IMR-90 (cell line): ENCODE measurements at regions not wholly inside any gene's neighbourhood (a gene's known extent, or its start where the extent isn't known, plus 50 kb on each side); places are given as distances from the start of the nearest gene placed in this dataset.

Experiments
- ATAC-seq: fragments of 200-7000 bp; cut with Tn5 transposase; 2 replicates; pipeline ENCODE4 v1.9.1; 2020; ENCODE audit warnings: low read depth, mild to moderate bottlenecking, moderate library complexity
- BruUV-seq: library from RNA; stranded (reverse); fragments of 400-500 nt; replicated peaks from 2 replicates; lab custom pipeline; 2021; lab: Mats Ljungman, UMichigan
- CTCF ChIA-PET: fragments of 300-600 bp; formaldehyde crosslinking; extraction: SDS; loops from one replicate; lab custom pipeline; 2021; ENCODE audit warnings: antibody characterized with exemption; lab: Yijun Ruan, JAX
- POLR2A ChIA-PET: fragments of 300-600 bp; sonication (Branson Sonifier 250); formaldehyde crosslinking; loops from one replicate; lab custom pipeline; 2022; ENCODE audit warnings: antibody characterized with exemption; ENCODE audit not compliant: unreplicated experiment; lab: Charles Lee
- DNase-seq: peaks from one replicate; pipeline ENCODE4 v3.0.0; 2013
- H2AFZ ChIP-seq: replicated peaks from 2 replicates; pipeline ENCODE3; 2013; ENCODE audit warnings: low read length, mild to moderate bottlenecking; ENCODE audit not compliant: poor library complexity
- H2AK5ac ChIP-seq: 2 replicates; pipeline ENCODE4 v1.6.1; 2013; ENCODE audit warnings: low read depth, low read length, inconsistent platforms
- H2AK9ac ChIP-seq: replicated peaks from 2 replicates; pipeline ENCODE3; 2013; ENCODE audit warnings: mild to moderate bottlenecking, low read depth, low read length, moderate library complexity; ENCODE audit not compliant: poor library complexity
- H2BK120ac ChIP-seq: 2 replicates; pipeline ENCODE4 v1.6.1; 2013; ENCODE audit warnings: low read depth, low read length, inconsistent platforms
- H2BK15ac ChIP-seq: 3 replicates; pipeline ENCODE4 v1.6.1; 2013; ENCODE audit warnings: low read depth, low read length, inconsistent platforms
- H2BK20ac ChIP-seq: 2 replicates; pipeline ENCODE4 v1.6.1; 2013; ENCODE audit warnings: low read depth, mild to moderate bottlenecking, inconsistent platforms, low read length, moderate library complexity
- H2BK5ac ChIP-seq: 2 replicates; pipeline ENCODE4 v1.6.1; 2013; ENCODE audit warnings: mild to moderate bottlenecking, low read depth, low read length, inconsistent platforms; ENCODE audit not compliant: poor library complexity, severe bottlenecking
- H3K14ac ChIP-seq: replicated peaks from 2 replicates; pipeline ENCODE4 v1.6.1; 2013; ENCODE audit warnings: low read depth, low read length, inconsistent platforms
- H3K18ac ChIP-seq: 2 replicates; pipeline ENCODE4 v1.6.1; 2013; ENCODE audit warnings: low read depth, low read length, control low read depth
- H3K23ac ChIP-seq: 2 replicates; pipeline ENCODE4 v1.6.1; 2013; ENCODE audit warnings: low read depth, low read length, inconsistent platforms
- H3K27ac ChIP-seq: 2 replicates; pipeline ENCODE4 v1.5.1; 2013; ENCODE audit warnings: mild to moderate bottlenecking, control low read depth, low read length; ENCODE audit not compliant: insufficient read depth
- H3K27me3 ChIP-seq: 2 replicates; pipeline ENCODE4 v1.6.1; 2013; ENCODE audit warnings: low read length; ENCODE audit not compliant: control insufficient read depth, insufficient read depth
- H3K36me3 ChIP-seq: 2 replicates; pipeline ENCODE4 v1.6.1; 2013; ENCODE audit warnings: low read length, mixed read lengths; ENCODE audit not compliant: control insufficient read depth, insufficient read depth
- H3K4ac ChIP-seq: 2 replicates; pipeline ENCODE4 v1.6.1; 2013; ENCODE audit warnings: low read depth, low read length, inconsistent platforms
- H3K4me1 ChIP-seq: 2 replicates; pipeline ENCODE4 v1.6.1; 2013; ENCODE audit warnings: low read length, mixed read lengths; ENCODE audit not compliant: control insufficient read depth, insufficient read depth
- H3K4me2 ChIP-seq: 2 replicates; pipeline ENCODE4 v1.6.1; 2013; ENCODE audit warnings: low read depth, mild to moderate bottlenecking, control low read depth, low read length, moderate library complexity
- H3K4me3 ChIP-seq: 2 replicates; pipeline ENCODE4 v1.5.1; 2013; ENCODE audit warnings: low read depth, mild to moderate bottlenecking, control low read depth, low read length, moderate library complexity; ENCODE audit not compliant: insufficient read depth
- H3K56ac ChIP-seq: 2 replicates; pipeline ENCODE4 v1.6.1; 2013; ENCODE audit warnings: low read length, inconsistent platforms; ENCODE audit not compliant: insufficient read depth; ENCODE audit errors: extremely low read depth
- H3K79me1 ChIP-seq, 2 experiments: 2 replicates each; pipeline ENCODE4 v1.6.1; 2013; ENCODE audit warnings: low read length in 2 of 2, inconsistent platforms in 1 of 2, low read depth in 1 of 2
- H3K9ac ChIP-seq: 2 replicates; pipeline ENCODE4 v1.6.1; 2013; ENCODE audit warnings: low read depth, low read length, control low read depth
- H3K9me1 ChIP-seq: 2 replicates; pipeline ENCODE4 v1.6.1; 2013; ENCODE audit warnings: low read length, inconsistent platforms; ENCODE audit not compliant: insufficient read depth
- H3K9me3 ChIP-seq: 2 replicates; pipeline ENCODE4 v1.6.1; 2013; ENCODE audit warnings: low read length; ENCODE audit not compliant: control insufficient read depth, insufficient read depth
- H4K20me1 ChIP-seq: 2 replicates; pipeline ENCODE4 v1.6.1; 2013; ENCODE audit warnings: low read length, inconsistent platforms; ENCODE audit not compliant: insufficient read depth
- H4K5ac ChIP-seq: 2 replicates; pipeline ENCODE4 v1.6.1; 2013; ENCODE audit warnings: mild to moderate bottlenecking, low read depth, low read length, control low read depth
- H4K8ac ChIP-seq, 2 experiments: 2 replicates each; pipeline ENCODE4 v1.6.1; 2013; ENCODE audit warnings: low read depth in 2 of 2, low read length in 2 of 2, control low read depth in 1 of 2, inconsistent platforms in 1 of 2
- H4K91ac ChIP-seq: 2 replicates; pipeline ENCODE4 v1.6.1; 2013; ENCODE audit warnings: low read depth, low read length, inconsistent platforms; ENCODE audit not compliant: insufficient read depth
- CEBPB ChIP-seq: IDR thresholded peaks from 2 replicates; pipeline ENCODE4 v1.6.1; 2012; ENCODE audit warnings: low read depth, low read length, improper control_type of control experiment
- CHD1 ChIP-seq: IDR thresholded peaks from 2 replicates; pipeline ENCODE4 v1.6.1; 2012; ENCODE audit warnings: low read depth, low read length, improper control_type of control experiment
- CTCF ChIP-seq: conservative IDR thresholded peaks from 2 replicates; pipeline ENCODE4 v1.5.1; 2012; ENCODE audit warnings: mild to moderate bottlenecking, low read depth, low read length, improper control_type of control experiment
- ELK1 ChIP-seq: fragments of 150-350 bp; IDR thresholded peaks from 2 replicates; pipeline ENCODE4 v1.6.1; 2016; ENCODE audit warnings: low read depth, mild to moderate bottlenecking, low read length, moderate library complexity, borderline replicate concordance
- FOS ChIP-seq: fragments of 150-350 bp; IDR thresholded peaks from 2 replicates; pipeline ENCODE4 v1.6.1; 2016; ENCODE audit warnings: low read depth, low read length
- MAFK ChIP-seq: IDR thresholded peaks from 2 replicates; pipeline ENCODE4 v1.6.1; 2012; ENCODE audit warnings: low read depth, low read length, improper control_type of control experiment
- MAZ ChIP-seq: IDR thresholded peaks from 2 replicates; pipeline ENCODE4 v1.6.1; 2012; ENCODE audit warnings: low read depth, mild to moderate bottlenecking, low read length, improper control_type of control experiment, moderate library complexity, borderline replicate concordance
- MXI1 ChIP-seq: IDR thresholded peaks from 2 replicates; pipeline ENCODE4 v1.6.1; 2012; ENCODE audit warnings: low read depth, mild to moderate bottlenecking, low read length, moderate library complexity, borderline replicate concordance
- NFE2L2 ChIP-seq: fragments of 150-350 bp; IDR thresholded peaks from 2 replicates; pipeline ENCODE4 v1.6.1; 2016; ENCODE audit warnings: low read depth, mild to moderate bottlenecking, low read length
- POLR2A ChIP-seq: IDR thresholded peaks from 2 replicates; pipeline ENCODE4 v1.6.1; 2012; ENCODE audit warnings: mild to moderate bottlenecking, low read depth, low read length
- RAD21 ChIP-seq: IDR thresholded peaks from 2 replicates; pipeline ENCODE4 v1.6.1; 2012; ENCODE audit warnings: low read length, improper control_type of control experiment
- RCOR1 ChIP-seq: IDR thresholded peaks from 2 replicates; pipeline ENCODE4 v1.6.1; 2012; ENCODE audit warnings: mild to moderate bottlenecking, low read length, improper control_type of control experiment; ENCODE audit not compliant: insufficient replicate concordance
- RFX5 ChIP-seq: IDR thresholded peaks from 2 replicates; pipeline ENCODE4 v1.8.0; 2012; ENCODE audit warnings: low read depth, mild to moderate bottlenecking, low read length, moderate library complexity
- SMC3 ChIP-seq: fragments of 150-350 bp; IDR thresholded peaks from 2 replicates; pipeline ENCODE4 v1.6.1; 2016; ENCODE audit warnings: low read depth, mild to moderate bottlenecking, antibody characterized with exemption, low read length, moderate library complexity
- USF2 ChIP-seq: fragments of 150-350 bp; IDR thresholded peaks from 2 replicates; pipeline ENCODE4 v1.6.1; 2017; ENCODE audit warnings: mild to moderate bottlenecking, antibody characterized with exemption, low read length, low read depth
- WGBS, 2 experiments: methylation state at CpG; one replicate each; pipeline versions ENCODE4 v1.1.5 to v1.1.7; 2013; ENCODE audit warnings: missing lambda C conversion rate in 2 of 2; ENCODE audit not compliant: insufficient read length in 1 of 2; ENCODE audit errors: extremely low coverage in 2 of 2; 5-methylcytosine and 5-hydroxymethylcytosine counted together
- dilution Hi-C: fragments of 300-500 bp; cut with HindIII; formaldehyde crosslinking; loops from one replicate; pipeline ENCODE4 v1.14.3; 2018; ENCODE audit warnings: low sequenced_read_pairs; ENCODE audit not compliant: unreplicated experiment
- in situ Hi-C: fragments of 300-500 bp; cut with MboI; formaldehyde crosslinking; loops from 3 replicates; pipeline ENCODE4 v1.14.3; 2019; ENCODE audit warnings: low sequenced_read_pairs, inconsistent platforms, mixed read lengths
- intact Hi-C: fragments of 100-400 bp; cut with micrococcal nuclease; formaldehyde crosslinking; loops from 2 replicates; pipeline ENCODE4 v1.10.0; 2022

- intact Hi-C loops = no loop called here
- WGBS, 2 experiments = 93% methylated on average over 3 of the region's 8 CpGs; no CpG with 5 or more reads in 1 of the 2 experiments
- ATAC-seq = no peak
- no peak overlapping the region for H2BK120ac ChIP-seq
- no peak overlapping the region for H2AK9ac ChIP-seq
- H3K18ac ChIP-seq = no peak overlapping the region
- POLR2A ChIA-PET = no interaction called here
- no peak overlapping the region for H3K56ac ChIP-seq
- no peak overlapping the region for H3K4me2 ChIP-seq
- H3K4me1 ChIP-seq = no peaks in the 10 kb centered on the region
- H3K4ac ChIP-seq = no peak overlapping the region
- TF ChIP-seq NFE2L2 (no peak), CEBPB (no peak), MXI1 (no peak), USF2 (no peak), CHD1 (no peak), RFX5 (no peak), MAZ (no peak), RCOR1 (no peak), ELK1 (no peak), RAD21 (no peak), POLR2A (no peak), MAFK (no peak), CTCF (no peak), FOS (no peak), SMC3 (no peak)
- H3K14ac ChIP-seq = no peak overlapping the region
- no TSS peak for BruUV-seq
- no peaks in the 10 kb centered on the region for H3K27me3 ChIP-seq
- peaks cover 3% of the 10 kb centered on the region; the same call in 1 of the 2 replicates for H3K9me3 ChIP-seq
- no peak overlapping the region for H2BK5ac ChIP-seq
- no peak overlapping the region for H2BK15ac ChIP-seq
- no peaks in the 10 kb centered on the region for H4K20me1 ChIP-seq
- H4K8ac ChIP-seq = no peak overlapping the region
- no peak overlapping the region for H2BK20ac ChIP-seq
- no peak overlapping the region for H3K23ac ChIP-seq
- no peak overlapping the region for H2AFZ ChIP-seq
- H3K27ac ChIP-seq = no peak overlapping the region
- no peak overlapping the region for H2AK5ac ChIP-seq
- in situ Hi-C loops = no loop called here
- H4K5ac ChIP-seq = no peak overlapping the region
- no peak overlapping the region for H3K4me3 ChIP-seq
- CTCF ChIA-PET = interaction anchor here (0.5 kb wide), 1 partner anchor 97 kb away, joined by 3 read pairs; no protein-coding TSS in a partner anchor
- dilution Hi-C loops = no loop called here
- no peaks in the 10 kb centered on the region for H3K79me1 ChIP-seq
- no peaks in the 10 kb centered on the region for H3K9me1 ChIP-seq
- no peak for DNase-seq
- no peak overlapping the region for H3K9ac ChIP-seq
- no peaks in the 10 kb centered on the region for H3K36me3 ChIP-seq
- H4K91ac ChIP-seq = no peak overlapping the region
Measured at GRCh38 chr6:102333736-102334135, 940.2 kb downstream of the GRIK2 start.
